ENCODE measurements at regions not wholly inside any gene's neighbourhood (a gene's known extent, or its start where the extent isn't known, plus 50 kb on each side); places are given as distances from the start of the nearest gene placed in this dataset.
"Not testable (repeated sequence)": the region's sequence is repeated elsewhere in the genome, so short reads cannot be mapped to it uniquely, and the experiment has no call there.

DNA sequence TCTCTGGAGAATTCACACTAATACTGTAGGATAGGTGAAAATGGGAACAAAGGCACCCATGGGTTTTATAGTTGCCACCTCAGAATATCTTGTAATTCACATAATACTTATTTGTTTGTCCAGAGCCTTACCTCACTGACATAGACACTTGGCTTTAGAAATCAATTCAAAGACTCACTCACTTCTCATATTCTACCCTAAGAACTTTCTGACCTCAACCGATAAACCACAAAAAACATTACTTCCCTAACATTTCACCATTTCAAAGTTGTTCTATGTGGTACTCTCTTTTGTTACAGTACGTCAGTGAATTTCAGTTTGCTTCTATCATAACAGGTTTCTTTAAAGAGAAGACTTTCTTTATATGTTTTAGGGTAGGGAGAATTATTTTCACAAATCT, 359.3 kb downstream of the IGSF11 start:
- no peak for DNase-seq (ENCODE audit: low read depth)

DNA sequence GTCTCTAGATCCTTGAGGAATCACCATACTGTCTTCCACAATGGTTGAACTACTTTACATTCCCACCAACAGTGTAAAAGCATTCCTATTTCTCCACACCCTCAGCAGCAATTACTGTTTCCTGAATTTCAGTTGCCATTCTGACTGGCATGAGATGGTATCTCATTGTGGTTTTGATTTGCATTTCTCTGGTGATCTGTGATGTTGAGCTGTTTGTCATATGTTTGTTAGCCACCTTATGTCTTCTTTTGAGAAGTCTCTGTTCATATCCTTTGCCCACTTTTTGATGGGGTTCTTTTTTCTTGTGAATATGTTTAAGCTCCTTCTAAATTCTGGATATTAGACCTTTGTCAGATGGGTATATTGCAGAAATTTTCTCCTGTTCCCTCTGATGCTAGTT, 356.0 kb downstream of the IGSF11 start:
- DNase-seq (ENCODE audit: low read depth) = not testable (repeated sequence)

DNA sequence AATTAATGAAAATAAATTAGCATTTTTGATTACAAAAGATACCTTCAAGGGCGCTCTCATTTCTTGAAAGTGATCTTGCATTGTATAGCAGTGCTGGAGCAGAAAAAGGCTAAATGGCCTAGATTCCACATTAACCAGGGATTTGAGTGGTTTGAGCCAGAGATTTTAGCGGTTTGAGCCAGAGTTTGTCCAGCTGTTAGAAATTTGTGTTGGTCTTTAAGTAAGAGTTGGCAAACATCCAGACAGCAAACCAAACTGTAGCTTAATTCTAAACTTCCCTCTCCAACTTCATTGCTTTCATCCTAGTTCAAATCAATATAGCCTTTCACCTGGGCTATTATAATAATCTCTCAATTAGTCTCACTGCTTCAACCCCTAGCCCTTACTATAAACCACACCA, 351.7 kb downstream of the IGSF11 start:
- no peak for DNase-seq (ENCODE audit: low read depth)

DNA sequence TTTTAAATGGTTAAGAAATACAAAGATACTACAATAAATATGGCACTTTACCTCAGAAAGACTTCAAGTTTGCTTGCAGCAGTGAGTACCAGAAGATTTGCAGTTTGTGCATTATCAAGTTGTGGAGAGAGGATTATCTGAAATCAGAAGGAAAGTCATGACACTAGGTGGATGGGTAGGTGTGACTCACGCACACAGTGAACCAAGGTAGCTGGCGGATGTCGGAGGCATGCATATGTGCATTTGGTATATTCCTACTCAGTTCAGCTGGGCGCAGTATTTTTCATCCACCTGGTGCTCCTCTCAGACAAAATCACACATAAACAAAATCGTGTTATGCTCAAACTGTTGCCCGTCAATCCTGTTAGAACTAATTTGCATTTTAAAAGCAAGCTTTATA, 351.0 kb downstream of the IGSF11 start:
- no peak for DNase-seq (ENCODE audit: low read depth)

DNA sequence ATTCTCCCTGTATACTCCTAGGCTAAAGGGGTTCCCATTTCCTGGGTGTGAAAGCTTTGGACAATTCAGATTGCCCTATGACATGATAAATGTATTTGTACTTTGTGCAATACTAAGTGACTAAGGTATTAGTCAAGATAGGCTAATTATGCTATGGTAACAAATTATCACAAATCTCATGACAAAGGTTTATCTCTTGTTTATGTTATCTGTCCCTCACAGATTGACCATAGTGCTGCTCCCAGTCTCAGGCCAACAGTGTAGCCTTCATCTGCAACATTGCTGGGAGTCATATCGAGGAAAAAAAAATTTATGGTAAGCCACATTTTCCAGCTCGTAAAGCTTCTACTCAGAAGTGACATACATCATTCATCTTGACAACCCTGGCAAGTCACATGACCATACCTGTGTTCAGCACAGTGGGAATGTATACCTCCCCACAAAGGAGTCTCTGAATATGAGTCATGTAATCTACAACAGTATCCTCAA, 346.2 kb downstream of the IGSF11 start:
- DNase-seq (ENCODE audit: low read depth) = no peak

DNA sequence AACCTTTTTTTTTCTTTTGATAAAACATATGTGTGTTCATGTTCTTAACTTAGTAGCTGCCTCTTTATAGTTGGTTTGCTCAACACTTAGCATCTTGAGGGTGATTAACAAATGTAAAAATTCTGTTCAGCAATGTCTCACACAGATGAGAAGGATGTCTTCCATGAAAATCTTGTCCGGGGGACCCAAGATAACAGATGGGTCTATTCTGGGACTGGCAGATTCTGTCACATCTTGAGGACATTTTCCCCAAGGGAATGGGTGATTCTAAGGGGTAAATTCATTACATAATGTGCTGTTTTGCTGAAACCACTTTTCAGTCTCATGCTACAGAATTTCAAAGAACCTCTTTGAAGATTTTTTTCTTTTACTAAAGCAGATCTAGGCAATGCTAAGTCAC, 342.2 kb downstream of the IGSF11 start:
- DNase-seq (ENCODE audit: low read depth) = no peak

DNA sequence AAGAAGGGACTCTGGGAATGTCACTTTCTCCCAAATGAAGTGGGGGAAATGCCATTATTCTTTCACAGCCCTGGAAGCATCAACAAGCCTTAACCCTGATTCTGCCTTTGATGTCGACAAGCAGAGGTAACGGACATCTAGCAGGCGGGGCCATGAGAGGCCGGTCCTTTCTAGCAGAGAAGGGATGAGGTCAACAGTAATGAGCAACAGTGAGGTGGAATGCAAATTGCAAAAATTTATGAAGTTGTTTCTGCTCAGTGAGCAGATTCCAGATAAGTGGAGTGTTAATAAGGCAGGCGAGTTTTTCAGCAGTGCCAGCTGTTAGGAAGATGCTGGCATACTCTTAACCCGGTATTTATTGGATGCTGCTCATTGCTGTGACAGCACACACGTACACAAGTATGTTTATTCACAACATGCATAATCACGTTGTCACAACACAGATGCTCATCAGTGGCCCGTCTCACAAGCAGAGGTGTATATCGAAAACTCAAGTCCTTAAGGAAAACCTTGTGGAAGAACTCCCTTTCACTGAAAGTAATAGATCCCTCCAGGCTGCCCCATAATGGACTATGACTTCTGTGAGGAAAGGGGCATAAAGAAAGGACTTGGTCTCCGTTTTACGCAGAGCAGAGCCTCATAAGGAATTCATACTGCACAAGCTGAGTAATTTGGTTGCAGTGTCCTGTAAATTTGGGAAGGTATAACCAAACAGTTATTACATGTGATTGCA, 329.0 kb downstream of the IGSF11 start:
- DNase-seq (ENCODE audit: low read depth) = no peak

DNA sequence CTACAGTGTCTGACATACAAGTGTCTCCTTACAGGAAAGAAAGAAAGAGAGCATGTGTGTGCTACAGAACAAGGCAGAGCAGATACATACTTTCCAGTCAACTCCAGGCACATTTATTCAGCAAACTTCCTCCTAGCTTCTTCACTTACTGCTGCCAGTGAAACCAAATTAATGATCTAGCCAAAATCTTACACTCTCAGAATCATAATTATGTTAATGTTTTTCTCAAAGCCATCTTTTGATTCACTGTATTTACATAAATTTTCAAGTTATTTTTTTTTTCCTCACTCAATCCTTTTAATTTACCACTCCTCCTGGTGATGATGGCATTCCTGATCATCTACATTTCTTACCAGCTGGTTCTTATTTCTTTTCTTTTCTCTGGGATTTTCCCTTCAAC, 326.7 kb downstream of the IGSF11 start:
- no peak for DNase-seq (ENCODE audit: low read depth)

DNA sequence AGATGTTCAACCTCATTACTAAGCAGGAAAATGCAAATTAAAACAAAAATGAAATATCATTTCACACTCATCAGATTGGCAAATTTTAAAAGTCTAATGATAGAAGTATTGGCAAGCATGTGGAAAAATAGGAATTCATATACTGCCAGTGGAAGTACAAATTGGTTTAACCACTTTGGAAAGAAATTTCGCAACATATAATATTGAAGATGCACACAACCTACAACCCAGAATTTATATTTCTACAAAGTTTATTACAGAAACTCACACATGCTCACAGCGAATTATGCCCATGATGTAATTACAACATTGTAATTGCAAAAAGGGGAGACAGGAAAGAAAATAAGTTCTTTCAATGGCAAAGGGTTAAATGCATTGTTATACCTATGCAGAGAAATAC, 324.1 kb downstream of the IGSF11 start:
- DNase-seq (ENCODE audit: low read depth) = no peak

DNA sequence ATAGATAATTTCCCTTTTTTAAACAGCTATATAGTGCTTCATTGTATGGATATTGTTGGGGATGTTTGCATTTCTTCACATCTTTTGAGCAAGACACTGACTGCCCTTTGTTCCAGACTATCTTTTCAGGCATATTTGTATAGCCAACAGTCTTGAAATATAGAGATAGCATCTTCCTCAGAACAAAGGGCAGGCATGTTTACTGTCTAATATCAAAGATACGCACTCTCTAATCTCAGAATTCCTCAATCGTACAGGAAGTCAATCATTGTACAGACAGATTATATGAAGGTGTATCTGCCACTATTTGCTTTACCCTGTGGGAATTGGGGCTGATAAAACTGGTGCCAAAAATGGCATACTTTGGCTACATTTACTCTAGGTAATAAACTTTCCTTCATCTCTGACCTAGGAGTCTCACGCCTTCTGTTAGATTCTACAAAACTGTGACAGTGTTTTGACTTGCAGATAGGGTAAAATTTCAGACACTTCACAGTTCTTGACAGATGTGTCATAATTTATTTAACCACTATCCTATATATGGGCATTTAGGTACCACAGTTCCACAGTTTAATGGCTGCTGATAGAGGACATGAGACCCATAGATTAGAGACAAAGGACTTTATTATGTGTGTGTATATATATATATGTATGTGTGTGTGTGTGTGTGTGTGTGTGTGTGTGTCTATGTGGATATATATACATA, 321.0 kb downstream of the IGSF11 start:
- no peak for DNase-seq (ENCODE audit: low read depth)

DNA sequence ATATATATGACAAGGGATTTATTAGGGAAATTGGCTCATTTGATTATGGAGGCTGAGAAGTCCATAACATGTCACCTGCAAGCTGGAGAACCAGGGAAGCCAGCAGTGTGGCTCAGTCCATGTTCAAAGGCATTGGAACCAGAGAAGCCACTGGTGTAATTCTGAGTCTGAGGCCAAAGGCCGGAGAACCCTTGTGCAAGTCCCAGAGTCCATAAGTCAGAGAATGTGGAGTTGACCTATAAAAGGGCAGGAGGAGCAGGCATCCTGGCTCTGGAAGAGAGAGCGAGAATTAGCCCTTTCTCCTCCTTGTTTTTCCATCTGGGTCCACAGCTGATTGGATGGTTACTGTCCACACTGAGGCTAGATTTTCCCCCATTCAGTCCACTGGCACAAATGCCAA, 319.8 kb downstream of the IGSF11 start:
- no peak for DNase-seq (ENCODE audit: low read depth)

DNA sequence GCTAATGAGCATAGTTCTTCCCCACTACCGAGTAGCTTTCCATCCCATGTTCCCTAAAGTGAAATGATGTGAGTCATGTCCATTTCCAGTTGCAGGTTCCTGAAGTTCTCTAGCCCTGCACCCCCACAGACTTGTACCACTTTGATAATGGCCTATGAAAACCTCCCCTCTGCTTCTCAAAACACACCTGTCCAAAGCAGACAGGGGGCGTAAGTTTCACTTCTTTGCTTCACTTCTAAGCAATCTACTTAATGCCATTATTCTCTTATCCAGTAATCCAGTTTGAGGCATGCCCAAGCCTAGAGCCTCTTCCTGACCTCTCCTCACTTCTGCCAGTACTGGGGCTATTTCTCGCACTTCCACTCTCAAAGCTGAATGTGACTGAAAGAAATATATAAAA, 305.1 kb downstream of the IGSF11 start:
- DNase-seq (ENCODE audit: low read depth) = no peak

DNA sequence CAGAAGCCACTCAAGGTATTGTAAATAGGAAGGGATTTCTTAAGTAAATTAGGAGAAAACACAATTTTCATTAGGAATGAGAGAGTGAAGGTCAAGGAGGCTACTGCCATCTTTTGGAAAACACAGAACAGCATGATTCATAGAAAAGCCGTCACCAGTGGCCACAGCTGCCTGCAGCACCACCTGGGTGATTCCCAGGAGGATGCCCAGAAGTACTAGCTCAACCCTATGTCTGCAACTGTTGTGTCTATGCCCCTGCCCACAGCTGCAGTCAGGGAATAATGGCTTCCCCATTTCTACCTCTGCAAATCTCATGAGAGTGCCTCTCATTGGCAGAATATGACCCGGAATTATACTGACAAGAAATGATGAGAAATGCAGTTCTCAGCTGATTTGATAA, 300.0 kb downstream of the IGSF11 start:
- no peak for DNase-seq (ENCODE audit: low read depth)

DNA sequence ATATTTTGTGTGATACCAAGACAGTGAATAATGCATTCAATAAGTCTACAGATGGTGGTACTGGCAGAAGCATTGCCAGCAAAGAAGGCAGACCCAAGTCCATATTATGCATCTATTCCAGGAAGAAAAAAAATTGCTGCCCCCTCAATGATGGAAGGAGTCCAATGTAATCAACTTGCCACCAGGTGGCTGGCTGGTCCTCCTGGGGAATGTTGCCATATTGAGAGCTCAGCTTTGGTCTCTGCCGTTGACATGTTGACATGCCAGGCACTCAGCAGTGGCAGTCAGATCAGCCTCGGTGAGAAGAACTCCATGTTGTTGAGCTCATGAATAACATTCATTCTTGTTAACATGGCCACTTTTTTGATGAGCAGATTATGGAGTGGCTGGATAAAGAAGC, 298.5 kb downstream of the IGSF11 start:
- DNase-seq (ENCODE audit: low read depth) = no peak

DNA sequence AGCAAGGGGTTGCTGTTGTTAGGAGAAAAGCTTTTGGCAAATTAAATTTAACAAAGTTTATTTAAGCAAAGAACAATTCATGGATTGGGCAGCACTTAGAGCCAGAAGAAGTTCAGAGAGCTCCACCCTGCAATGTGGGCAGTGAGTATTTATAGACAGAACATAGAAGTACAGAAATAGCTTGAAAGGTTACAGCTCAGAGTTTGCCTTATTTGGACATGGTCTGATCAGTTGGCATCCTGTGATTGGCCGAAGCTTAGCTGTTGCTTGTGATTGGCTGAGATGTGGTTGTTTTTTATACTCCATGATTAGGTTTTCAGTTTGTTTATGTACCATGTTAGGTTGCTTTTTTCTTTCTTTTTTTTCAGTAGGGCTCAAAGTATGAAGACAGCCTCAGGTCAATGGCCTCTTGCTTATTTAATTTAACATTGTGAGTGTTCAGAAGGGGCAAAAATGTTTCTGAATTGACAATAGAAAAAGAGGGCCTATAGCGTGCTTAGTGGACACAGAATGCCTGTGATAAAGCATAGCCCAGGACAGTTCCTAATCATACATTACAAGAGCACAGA, 293.8 kb downstream of the IGSF11 start:
- no peak for DNase-seq (ENCODE audit: low read depth)

DNA sequence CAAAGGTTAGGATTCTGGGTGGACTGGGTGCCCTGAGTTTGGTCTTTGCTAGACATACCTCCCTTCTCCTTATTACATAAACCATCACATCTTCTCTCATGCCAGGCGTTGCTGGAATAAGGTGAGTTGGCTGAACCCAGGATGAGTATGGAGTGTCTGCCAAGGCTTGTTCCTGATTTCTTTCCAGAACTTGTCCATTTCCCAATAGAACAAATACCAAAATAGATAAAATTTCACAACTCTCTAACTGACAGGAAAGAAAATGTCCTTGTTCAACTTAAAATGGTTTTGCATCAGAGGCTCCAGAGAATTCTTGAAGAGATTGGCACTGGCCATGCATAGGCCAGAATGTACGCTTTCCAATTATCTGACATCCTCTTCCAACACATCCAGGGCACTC, 291.9 kb downstream of the IGSF11 start:
- DNase-seq (ENCODE audit: low read depth) = no peak

DNA sequence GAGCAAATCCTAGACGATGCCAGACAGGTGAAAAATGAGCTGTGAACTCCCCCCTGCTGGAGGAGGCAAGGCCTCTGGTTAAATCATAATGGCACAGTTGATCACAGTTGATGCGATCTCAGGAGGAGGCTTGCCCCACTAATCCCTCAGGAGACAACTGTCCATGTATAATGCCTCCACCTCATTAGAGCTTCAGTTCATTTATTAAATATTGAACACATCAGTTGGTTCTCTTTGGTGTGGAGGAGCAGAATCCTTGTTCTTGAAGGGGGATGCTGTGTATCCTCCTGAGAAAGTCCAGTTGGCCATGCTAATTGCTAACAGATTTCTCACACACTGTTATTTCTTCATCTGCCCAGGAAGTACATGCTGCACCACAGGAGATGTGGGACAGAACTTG, 290.5 kb downstream of the IGSF11 start:
- DNase-seq (ENCODE audit: low read depth) = no peak

DNA sequence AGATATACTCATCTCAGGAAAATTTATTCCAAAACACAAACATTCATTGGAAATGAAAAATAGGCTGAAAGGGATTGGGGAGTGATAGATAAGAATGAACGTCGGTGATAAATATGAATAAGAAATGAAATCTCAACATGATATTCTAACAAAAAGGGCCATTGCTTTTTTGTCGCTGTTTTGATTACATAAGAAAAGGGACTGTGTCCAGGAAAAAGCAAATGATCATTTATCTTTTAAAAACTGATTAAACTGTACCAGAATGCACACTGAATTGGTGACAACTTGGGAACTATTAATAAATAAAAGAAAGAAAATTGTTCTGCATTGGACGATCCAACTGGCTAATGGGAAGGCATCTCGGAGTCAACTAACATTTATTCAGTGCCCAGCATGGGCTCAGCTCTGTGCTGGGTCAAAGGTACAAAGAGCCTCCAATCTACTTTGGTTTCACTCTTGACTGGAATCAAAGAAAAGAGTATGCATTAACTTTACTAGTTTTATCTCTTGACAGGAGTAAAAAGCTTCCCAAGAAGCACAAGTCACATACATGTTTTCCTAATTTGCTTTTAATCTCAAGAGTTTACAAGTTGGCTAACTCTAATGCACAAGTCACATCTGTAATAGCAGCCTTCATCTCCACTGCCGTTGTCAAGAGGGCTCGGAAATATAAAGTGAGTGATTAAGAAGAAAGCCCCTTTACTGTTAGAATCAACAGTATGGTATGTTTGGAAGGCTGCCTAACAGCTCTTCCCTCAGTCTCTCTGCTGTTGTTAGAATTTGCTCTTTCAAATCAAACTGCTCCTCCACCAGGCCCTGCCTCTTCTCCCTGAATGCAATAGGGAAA, 280.0 kb downstream of the IGSF11 start:
- DNase-seq (ENCODE audit: low read depth) = no peak

DNA sequence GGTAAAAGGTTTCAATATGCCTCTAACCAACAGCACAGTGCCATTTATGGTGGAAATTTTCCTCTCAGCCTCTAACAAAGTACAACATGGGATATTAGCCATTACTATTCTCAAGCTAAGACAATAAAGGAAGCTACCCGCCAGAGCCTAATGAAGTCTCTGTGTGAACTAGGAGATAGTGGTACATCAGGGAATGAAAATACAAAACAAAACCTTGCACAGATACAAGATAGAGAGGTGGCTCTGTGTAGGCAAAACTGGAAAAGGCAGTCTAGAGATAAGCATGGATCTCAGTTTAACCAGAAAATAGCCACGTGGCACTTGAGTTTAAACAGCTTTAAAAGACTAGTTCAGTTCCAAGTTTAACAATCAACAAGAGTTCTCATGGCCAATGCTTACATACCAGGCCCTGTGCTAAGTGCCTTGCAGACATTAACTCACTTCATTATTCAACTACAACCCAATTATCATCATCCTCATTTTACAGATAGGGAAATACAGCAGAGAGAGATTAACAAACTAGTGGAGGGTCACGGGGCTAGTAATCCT, 279.3 kb downstream of the IGSF11 start:
- DNase-seq (ENCODE audit: low read depth) = no peak

DNA sequence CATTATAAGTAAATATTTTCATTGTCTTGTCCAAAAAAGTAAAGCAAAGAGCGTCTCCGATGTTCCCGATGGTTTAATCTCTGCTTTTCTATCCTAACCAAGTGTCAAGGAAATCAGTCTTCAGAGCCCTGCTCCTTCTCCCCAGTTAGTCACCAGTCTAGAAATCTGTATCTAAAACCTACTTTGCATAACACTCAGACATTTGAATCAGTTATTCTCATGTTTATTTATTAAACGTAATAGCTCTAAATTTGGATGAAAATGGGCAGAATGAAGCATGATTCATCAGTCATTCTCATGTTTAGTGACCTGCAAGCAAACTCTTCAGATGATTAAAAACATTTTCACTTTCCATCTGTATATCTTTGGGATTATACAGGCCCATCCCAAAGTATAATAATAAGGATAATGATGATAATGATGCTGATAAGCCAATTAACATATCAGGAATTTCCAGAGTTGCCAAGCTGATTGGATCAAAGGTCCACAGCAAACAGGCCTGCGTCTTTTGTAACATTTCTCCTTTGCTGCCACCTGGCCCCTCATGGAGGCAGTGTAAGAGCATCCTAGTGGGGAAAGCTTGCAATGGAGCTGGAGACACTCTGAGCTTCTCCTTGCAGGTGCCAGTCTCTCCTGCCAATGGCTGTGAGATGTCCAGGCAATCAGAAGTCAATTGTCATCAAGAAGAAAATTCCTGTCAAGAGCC, 273.9 kb downstream of the IGSF11 start:
- DNase-seq (ENCODE audit: low read depth) = no peak

DNA sequence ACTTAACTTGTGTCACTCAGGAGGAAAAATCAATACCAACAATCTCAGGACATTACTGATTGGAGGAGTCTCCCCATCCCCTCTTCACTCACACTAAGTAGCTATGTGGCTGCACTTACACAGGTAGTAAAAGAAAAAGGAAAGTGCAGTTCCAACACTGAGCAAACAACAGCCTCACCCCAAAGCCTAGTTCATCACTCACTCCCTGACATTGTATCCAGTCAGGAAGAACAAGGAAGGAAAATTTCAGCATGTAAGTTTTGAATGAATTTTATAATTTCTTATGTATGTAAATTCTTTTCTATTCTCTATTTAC, 273.4 kb downstream of the IGSF11 start:
- no peak for DNase-seq (ENCODE audit: low read depth)
